ENCODE measurements at regions not wholly inside any gene's neighbourhood (a gene's known extent, or its start where the extent isn't known, plus 50 kb on each side); places are given as distances from the start of the nearest gene placed in this dataset.

DNA sequence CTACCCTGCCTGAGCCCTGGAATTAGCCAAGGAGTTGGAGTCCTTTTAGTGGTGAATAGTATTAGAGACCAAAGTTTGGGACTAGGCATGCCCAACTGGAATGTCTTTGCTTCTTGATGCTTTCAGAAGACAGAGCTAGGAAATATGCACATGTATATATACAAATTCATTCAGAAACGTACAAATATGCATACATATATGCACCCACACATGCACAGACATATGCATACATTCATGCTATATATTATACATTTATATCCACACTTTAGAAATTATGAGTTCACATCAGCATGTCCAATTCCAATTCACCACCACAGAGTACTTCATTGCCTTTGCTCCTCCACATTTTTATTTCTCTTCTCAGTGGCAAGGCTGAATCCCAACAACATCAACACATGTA is 398.3 kb upstream of the MPDZ start:
- no peaks in the 10 kb centered on the region for H3K36me3 ChIP-seq (ENCODE audit: control insufficient read depth, insufficient read depth, low read length)
- FAIRE-seq (no peak), ATAC-seq (no peak), DNase-seq (ENCODE audit: extremely low read depth in 1 of 4, low spot score in 3 of 4) (no peak)
- no peak overlapping the region for H3K9ac ChIP-seq (ENCODE audit: insufficient read depth in 1 of 2, low read depth in 2 of 2, low read length in 2 of 2)
- no peak overlapping the region for H3K4me3 ChIP-seq
- no peaks in the 10 kb centered on the region for H3K9me1 ChIP-seq (ENCODE audit: control insufficient read depth, insufficient read depth, low read length)
- intact Hi-C loops (cut with micrococcal nuclease) (no loop called here), in situ Hi-C loops (cut with MboI) (no loop called here)
- H3K4me2 ChIP-seq (ENCODE audit: insufficient read depth, low read length) = no peak overlapping the region
- BruUV-seq (replicated peaks) = no TSS peak
- 0% methylated on average over 1 of the region's 1 CpG for WGBS (ENCODE audit: insufficient coverage, low coverage, missing lambda C conversion rate)
- TF ChIP-seq ZNF696 (CRISPR knock-in tag; conservative IDR thresholded peaks at IDR 0.05) (no peak), DEAF1 (CRISPR knock-in tag; IDR thresholded peaks at IDR 0.05) (no peak), BDP1 (IDR thresholded peaks at IDR 0.05; ENCODE audit: insufficient read depth, insufficient read length) (no peak), STAG1 (CRISPR knock-in tag; IDR thresholded peaks at IDR 0.05; ENCODE audit: borderline replicate concordance) (no peak), PPARD (CRISPR knock-in tag; IDR thresholded peaks at IDR 0.05) (no peak), OTX1 (CRISPR knock-in tag; IDR thresholded peaks at IDR 0.05) (no peak), GABPA (tag; conservative IDR thresholded peaks at IDR 0.05; ENCODE audit: low read depth) (no peak), NFIX (CRISPR knock-in tag; IDR thresholded peaks at IDR 0.05; ENCODE audit: low read depth) (no peak), RB1 (IDR thresholded peaks at IDR 0.05; ENCODE audit: low read depth) (no peak), ZNF277 (CRISPR knock-in tag; IDR thresholded peaks at IDR 0.05; ENCODE audit: borderline replicate concordance) (no peak), ZNF584 (CRISPR knock-in tag; IDR thresholded peaks at IDR 0.05; ENCODE audit: low read depth) (no peak), FOXJ3 (CRISPR knock-in tag; IDR thresholded peaks at IDR 0.05) (no peak), MTA2 (IDR thresholded peaks at IDR 0.05; ENCODE audit: low read depth) (no peak), FUS (optimal IDR thresholded peaks at IDR 0.05; ENCODE audit: low read depth, low read length) (no peak), CBFA2T3 (IDR thresholded peaks at IDR 0.05) (no peak)
- TF ChIP-seq, protein P1, sequence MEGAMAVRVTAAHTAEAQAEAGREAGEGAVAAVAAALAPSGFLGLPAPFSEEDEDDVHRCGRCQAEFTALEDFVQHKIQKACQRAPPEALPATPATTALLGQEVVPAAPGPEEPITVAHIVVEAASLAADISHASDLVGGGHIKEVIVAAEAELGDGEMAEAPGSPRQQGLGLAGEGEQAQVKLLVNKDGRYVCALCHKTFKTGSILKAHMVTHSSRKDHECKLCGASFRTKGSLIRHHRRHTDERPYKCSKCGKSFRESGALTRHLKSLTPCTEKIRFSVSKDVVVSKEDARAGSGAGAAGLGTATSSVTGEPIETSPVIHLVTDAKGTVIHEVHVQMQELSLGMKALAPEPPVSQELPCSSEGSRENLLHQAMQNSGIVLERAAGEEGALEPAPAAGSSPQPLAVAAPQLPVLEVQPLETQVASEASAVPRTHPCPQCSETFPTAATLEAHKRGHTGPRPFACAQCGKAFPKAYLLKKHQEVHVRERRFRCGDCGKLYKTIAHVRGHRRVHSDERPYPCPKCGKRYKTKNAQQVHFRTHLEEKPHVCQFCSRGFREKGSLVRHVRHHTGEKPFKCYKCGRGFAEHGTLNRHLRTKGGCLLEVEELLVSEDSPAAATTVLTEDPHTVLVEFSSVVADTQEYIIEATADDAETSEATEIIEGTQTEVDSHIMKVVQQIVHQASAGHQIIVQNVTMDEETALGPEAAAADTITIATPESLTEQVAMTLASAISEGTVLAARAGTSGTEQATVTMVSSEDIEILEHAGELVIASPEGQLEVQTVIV (CRISPR knock-in tag; IDR thresholded peaks at IDR 0.05; ENCODE audit: borderline replicate concordance) = no peak
- H3K27ac ChIP-seq (ENCODE audit: extremely low read depth, low read depth, low read length) = no peak overlapping the region
- H3K79me2 ChIP-seq (ENCODE audit: control insufficient read depth, insufficient read depth, low read length) = no peaks in the 10 kb centered on the region
- ChIA-PET POLR2A (no interaction called here), CTCF (ENCODE audit: low intra/inter-chr PET ratio) (no interaction called here)
- no peaks in the 10 kb centered on the region for H3K9me3 ChIP-seq (replicated peaks; ENCODE audit: control insufficient read depth, insufficient read depth, low read depth, low read length)
- H2AFZ ChIP-seq (ENCODE audit: low read depth, low read length) = no peak overlapping the region
- no peaks in the 10 kb centered on the region for H3K27me3 ChIP-seq (ENCODE audit: control insufficient read depth in 2 of 2, insufficient read depth in 2 of 2, low read length in 2 of 2)
- H3K4me1 ChIP-seq (replicated peaks in 1 of 2; ENCODE audit: control insufficient read depth in 2 of 2, insufficient read depth in 2 of 2, low read length in 2 of 2) = no peaks in the 10 kb centered on the region
- no peaks in the 10 kb centered on the region for H4K20me1 ChIP-seq (replicated peaks; ENCODE audit: control insufficient read depth, insufficient read depth, low read length)

Data from K562 (cell line).